ENCODE measurements at regions not wholly inside any gene's neighbourhood (a gene's known extent, or its start where the extent isn't known, plus 50 kb on each side); places are given as distances from the start of the nearest gene placed in this dataset.

DNA sequence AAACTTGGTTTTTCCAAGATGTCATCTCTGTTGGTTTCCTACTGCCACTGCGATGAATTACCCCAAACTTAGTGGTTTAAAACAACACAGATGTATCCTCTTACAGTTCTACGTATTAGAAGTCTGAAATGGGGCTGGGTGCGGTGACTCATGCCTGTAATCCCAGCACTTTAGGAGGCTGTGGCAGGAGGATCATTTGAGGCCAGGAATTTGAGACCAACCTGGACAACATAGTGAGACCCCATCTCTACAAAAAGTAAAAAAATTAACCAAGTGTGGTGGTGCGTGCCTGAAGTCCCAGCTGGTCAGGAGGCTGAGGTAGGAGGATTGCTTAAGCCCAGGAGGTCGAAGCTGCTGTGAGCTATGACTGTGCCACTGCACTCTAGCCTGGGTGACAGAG is 57.2 kb upstream of the GRHL3 start:
- peaks cover 4% of the 10 kb centered on the region; the same call in 1 of the 2 replicates for H3K9me1 ChIP-seq (ENCODE audit: insufficient read depth, low read length)
- DNase-seq (no peak), ATAC-seq (ENCODE audit: low read depth) (no peak)
- H2BK5ac ChIP-seq (ENCODE audit: low read depth, low read length, poor library complexity, severe bottlenecking) = no peak overlapping the region
- no peak overlapping the region for H4K5ac ChIP-seq (ENCODE audit: low read depth, low read length)
- H3K18ac ChIP-seq (ENCODE audit: low read depth, low read length) = no peak overlapping the region
- 60% methylated on average over 1 of the region's 5 CpGs; no CpG with 5 or more reads in 1 of the 2 experiments for WGBS, 2 experiments (ENCODE audit: extremely low coverage in 2 of 2, insufficient read length in 1 of 2)
- peaks cover 19% of the 10 kb centered on the region for H3K27me3 ChIP-seq (ENCODE audit: control insufficient read depth, insufficient read depth, low read length)
- H2BK20ac ChIP-seq (ENCODE audit: low read depth, low read length) = no peak overlapping the region
- H3K23ac ChIP-seq (ENCODE audit: low read depth, low read length) = no peak overlapping the region
- H3K4me3 ChIP-seq (ENCODE audit: insufficient read depth, low read depth, low read length) = no peak overlapping the region
- H2BK15ac ChIP-seq (ENCODE audit: low read depth, low read length) = no peak overlapping the region
- TF ChIP-seq BHLHE40 (IDR thresholded peaks at IDR 0.05; ENCODE audit: low read depth, low read length) (no peak), CHD1 (IDR thresholded peaks at IDR 0.05; ENCODE audit: low read depth, low read length) (no peak)
- TF ChIP-seq, protein P1, sequence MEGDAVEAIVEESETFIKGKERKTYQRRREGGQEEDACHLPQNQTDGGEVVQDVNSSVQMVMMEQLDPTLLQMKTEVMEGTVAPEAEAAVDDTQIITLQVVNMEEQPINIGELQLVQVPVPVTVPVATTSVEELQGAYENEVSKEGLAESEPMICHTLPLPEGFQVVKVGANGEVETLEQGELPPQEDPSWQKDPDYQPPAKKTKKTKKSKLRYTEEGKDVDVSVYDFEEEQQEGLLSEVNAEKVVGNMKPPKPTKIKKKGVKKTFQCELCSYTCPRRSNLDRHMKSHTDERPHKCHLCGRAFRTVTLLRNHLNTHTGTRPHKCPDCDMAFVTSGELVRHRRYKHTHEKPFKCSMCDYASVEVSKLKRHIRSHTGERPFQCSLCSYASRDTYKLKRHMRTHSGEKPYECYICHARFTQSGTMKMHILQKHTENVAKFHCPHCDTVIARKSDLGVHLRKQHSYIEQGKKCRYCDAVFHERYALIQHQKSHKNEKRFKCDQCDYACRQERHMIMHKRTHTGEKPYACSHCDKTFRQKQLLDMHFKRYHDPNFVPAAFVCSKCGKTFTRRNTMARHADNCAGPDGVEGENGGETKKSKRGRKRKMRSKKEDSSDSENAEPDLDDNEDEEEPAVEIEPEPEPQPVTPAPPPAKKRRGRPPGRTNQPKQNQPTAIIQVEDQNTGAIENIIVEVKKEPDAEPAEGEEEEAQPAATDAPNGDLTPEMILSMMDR (conservative IDR thresholded peaks at IDR 0.05; ENCODE audit: low read depth, low read length) = no peak
- no peak overlapping the region for H4K91ac ChIP-seq (ENCODE audit: insufficient read depth, low read depth, low read length)
- H3K4ac ChIP-seq (ENCODE audit: low read depth, low read length) = no peak overlapping the region
- CTCF ChIA-PET = no interaction called here
- no peak overlapping the region for H3K14ac ChIP-seq (replicated peaks; ENCODE audit: low read depth, low read length)
- in situ Hi-C loops (cut with MboI; ENCODE audit: low sequenced_read_pairs) = no loop called here
- no peaks in the 10 kb centered on the region; the same call in 1 of the 2 replicates for H4K20me1 ChIP-seq (ENCODE audit: insufficient read depth, low read length)
- H3K4me1 ChIP-seq (ENCODE audit: control insufficient read depth, insufficient read depth, low read length) = peaks cover 3% of the 10 kb centered on the region; the same call in 1 of the 2 replicates
- no peaks in the 10 kb centered on the region; the same call in 1 of the 2 replicates for H3K9me3 ChIP-seq (ENCODE audit: control insufficient read depth, insufficient read depth, low read length)
- no peak overlapping the region for H3K4me2 ChIP-seq (ENCODE audit: low read depth, low read length)
- no peak overlapping the region for H2BK120ac ChIP-seq (ENCODE audit: low read depth, low read length)
- intact Hi-C loops (cut with micrococcal nuclease) = no loop called here
- no peak overlapping the region for H3K56ac ChIP-seq (ENCODE audit: extremely low read depth, insufficient read depth, low read length)
- POLR2A ChIA-PET (ENCODE audit: unreplicated experiment) = no interaction called here
- no peaks in the 10 kb centered on the region for H3K79me1 ChIP-seq (ENCODE audit: low read depth in 1 of 2, low read length in 2 of 2)
- no peak overlapping the region for H3K27ac ChIP-seq (ENCODE audit: insufficient read depth, low read length)
- dilution Hi-C loops (cut with HindIII; ENCODE audit: low sequenced_read_pairs, unreplicated experiment) = no loop called here
- H2AK9ac ChIP-seq (replicated peaks; ENCODE audit: low read depth, low read length, poor library complexity) = no peak overlapping the region
- H2AK5ac ChIP-seq (ENCODE audit: low read depth, low read length) = no peak overlapping the region
- no peak overlapping the region for H2AFZ ChIP-seq (replicated peaks; ENCODE audit: low read length, poor library complexity)
- H4K8ac ChIP-seq (ENCODE audit: low read depth in 2 of 2, low read length in 2 of 2) = no peak overlapping the region
- H3K36me3 ChIP-seq (ENCODE audit: control insufficient read depth, insufficient read depth, low read length) = no peaks in the 10 kb centered on the region
- no peak overlapping the region for H3K9ac ChIP-seq (ENCODE audit: low read depth, low read length)
- BruUV-seq (replicated peaks) = no TSS peak
